Ectodermal cell (in vitro differentiated cells): ENCODE measurements at regions not wholly inside any gene's neighbourhood (a gene's known extent, or its start where the extent isn't known, plus 50 kb on each side); places are given as distances from the start of the nearest gene placed in this dataset.

Experiments
- H3K27ac ChIP-seq: 2 replicates; pipeline ENCODE4 v1.7.0; 2013; ENCODE audit warnings: mild to moderate bottlenecking, low read depth, low read length; ENCODE audit not compliant: insufficient read depth, poor library complexity, severe bottlenecking
- H3K27me3 ChIP-seq: 2 replicates; pipeline ENCODE4 v1.7.0; 2013; ENCODE audit warnings: mild to moderate bottlenecking, low read length; ENCODE audit not compliant: insufficient read depth, control insufficient read depth, poor library complexity, severe bottlenecking
- H3K36me3 ChIP-seq: one replicate; pipeline ENCODE4 v1.7.0; 2013; ENCODE audit warnings: low read length; ENCODE audit not compliant: control insufficient read depth, insufficient read depth
- H3K4me1 ChIP-seq: one replicate; pipeline ENCODE4 v1.7.0; 2013; ENCODE audit warnings: low read length; ENCODE audit not compliant: control insufficient read depth, insufficient read depth
- H3K4me3 ChIP-seq: 2 replicates; pipeline ENCODE4 v1.7.0; 2013; ENCODE audit warnings: low read depth, low read length, control low read depth; ENCODE audit not compliant: insufficient read depth
- H3K9me3 ChIP-seq: 2 replicates; pipeline ENCODE4 v1.7.0; 2013; ENCODE audit warnings: mild to moderate bottlenecking, low read length, moderate library complexity; ENCODE audit not compliant: control insufficient read depth
- WGBS, 2 experiments: methylation state at CpG; one replicate each; pipeline ENCODE4 v1.1.7; 2013; ENCODE audit warnings: missing lambda C conversion rate in 2 of 2; 5-methylcytosine and 5-hydroxymethylcytosine counted together

DNA sequence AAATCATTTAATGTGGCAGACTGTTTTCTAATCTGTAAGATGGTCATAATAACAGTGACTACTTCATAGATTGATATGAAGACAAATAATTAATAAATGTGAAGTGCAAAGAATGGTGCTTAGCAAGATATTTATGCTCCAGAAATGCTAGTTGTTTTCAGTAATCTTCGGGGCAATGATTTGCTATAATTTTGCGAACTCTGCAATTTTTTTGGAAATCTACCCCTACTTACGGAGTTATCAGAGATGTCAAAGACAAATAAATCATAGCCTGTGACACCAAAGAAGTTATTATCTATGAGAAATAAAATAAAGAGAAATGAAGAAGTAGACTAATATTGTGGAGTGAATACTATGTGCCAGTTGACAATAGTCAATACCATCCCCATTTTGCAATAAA is 634.1 kb upstream of the LRRC4C start:
- Histone ChIP-seq H3K4me3 (no peak overlapping the region), H3K36me3 (no peaks in the 10 kb centered on the region), H3K4me1 (no peaks in the 10 kb centered on the region), H3K9me3 (no peaks in the 10 kb centered on the region), H3K27me3 (no peaks in the 10 kb centered on the region), H3K27ac (no peak overlapping the region)
- 87% methylated on average over 3 of the region's 3 CpGs for WGBS, 2 experiments

- H3K36me3 ChIP-seq: no peaks in the 10 kb centered on the region
- H3K27me3 ChIP-seq: no peaks in the 10 kb centered on the region
- no peak overlapping the region for H3K4me3 ChIP-seq
- no peak overlapping the region for H3K27ac ChIP-seq
- H3K4me1 ChIP-seq: no peaks in the 10 kb centered on the region
- 71% methylated on average over 1 of the region's 1 CpG; no CpG with 5 or more reads in 1 of the 2 experiments for WGBS, 2 experiments
- H3K9me3 ChIP-seq: no peaks in the 10 kb centered on the region
Measured at GRCh38 chr11:42098075-42098474, 638.6 kb upstream of the LRRC4C start.

DNA sequence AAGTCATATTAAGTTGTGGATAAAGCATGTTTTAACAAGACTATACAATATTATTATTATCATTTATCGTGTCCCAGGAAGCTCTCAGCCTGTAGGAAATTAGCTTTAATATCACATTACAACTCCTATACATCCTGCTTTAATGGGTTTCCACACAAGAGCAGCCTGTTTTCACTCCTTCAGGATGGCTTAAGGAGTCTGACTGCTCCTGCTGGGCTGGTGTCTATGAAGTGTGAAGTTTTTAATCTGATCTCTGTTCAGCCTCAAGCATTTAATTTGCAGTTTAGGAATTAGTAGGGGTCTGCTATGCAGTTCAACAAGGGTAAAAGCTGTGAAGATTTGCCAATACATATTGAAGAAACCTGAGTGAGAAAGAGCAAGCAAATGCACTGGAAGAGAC is 653.4 kb upstream of the LRRC4C start:
- H3K9me3 ChIP-seq: no peaks in the 10 kb centered on the region
- H3K27me3 ChIP-seq: no peaks in the 10 kb centered on the region
- H3K4me1 ChIP-seq: no peaks in the 10 kb centered on the region
- H3K27ac ChIP-seq: no peak overlapping the region
- no peak overlapping the region for H3K4me3 ChIP-seq
- H3K36me3 ChIP-seq: no peaks in the 10 kb centered on the region
- 82 to 83% methylated on average over 1 of the region's 1 CpG for WGBS, 2 experiments

GRCh38 chr11:42114927-42115326 is 655.5 kb upstream of the LRRC4C start:
- no peaks in the 10 kb centered on the region for H3K27me3 ChIP-seq
- H3K9me3 ChIP-seq: no peaks in the 10 kb centered on the region
- H3K36me3 ChIP-seq: no peaks in the 10 kb centered on the region
- WGBS, 2 experiments: 77% methylated on average over 1 of the region's 1 CpG; no CpG with 5 or more reads in 1 of the 2 experiments
- H3K27ac ChIP-seq: no peak overlapping the region
- H3K4me3 ChIP-seq: no peak overlapping the region
- H3K4me1 ChIP-seq: no peaks in the 10 kb centered on the region

- 100% methylated on average over 1 of the region's 1 CpG; no CpG with 5 or more reads in 1 of the 2 experiments for WGBS, 2 experiments
- no peaks in the 10 kb centered on the region for H3K27me3 ChIP-seq
- no peaks in the 10 kb centered on the region for H3K4me1 ChIP-seq
- H3K9me3 ChIP-seq: no peaks in the 10 kb centered on the region
- no peak overlapping the region for H3K4me3 ChIP-seq
- no peaks in the 10 kb centered on the region for H3K36me3 ChIP-seq
- no peak overlapping the region for H3K27ac ChIP-seq
Measured at GRCh38 chr11:42138454-42138853, 679.0 kb upstream of the LRRC4C start.

DNA sequence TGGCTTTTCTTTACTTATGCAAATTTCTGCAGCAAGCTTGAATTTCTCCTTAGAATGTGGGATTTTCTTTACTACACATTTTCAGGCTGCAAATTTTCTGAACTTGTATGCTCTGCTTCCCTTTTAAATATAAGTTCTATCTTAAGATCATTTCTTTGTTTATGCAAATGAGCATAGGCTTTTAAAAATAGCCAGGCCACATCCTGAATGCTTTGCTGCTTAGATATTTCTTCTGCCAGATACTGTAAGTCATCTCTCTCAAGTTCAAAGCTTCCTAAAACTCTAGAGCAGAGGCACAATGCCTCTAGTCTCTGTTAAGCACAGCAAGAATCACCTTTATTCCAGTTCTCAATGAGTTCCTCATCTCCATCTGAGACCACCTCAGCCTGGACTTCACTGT is 685.9 kb upstream of the LRRC4C start:
- Histone ChIP-seq H3K9me3 (no peaks in the 10 kb centered on the region), H3K4me1 (no peaks in the 10 kb centered on the region), H3K27me3 (no peaks in the 10 kb centered on the region), H3K27ac (no peak overlapping the region), H3K4me3 (no peak overlapping the region), H3K36me3 (no peaks in the 10 kb centered on the region)

DNA sequence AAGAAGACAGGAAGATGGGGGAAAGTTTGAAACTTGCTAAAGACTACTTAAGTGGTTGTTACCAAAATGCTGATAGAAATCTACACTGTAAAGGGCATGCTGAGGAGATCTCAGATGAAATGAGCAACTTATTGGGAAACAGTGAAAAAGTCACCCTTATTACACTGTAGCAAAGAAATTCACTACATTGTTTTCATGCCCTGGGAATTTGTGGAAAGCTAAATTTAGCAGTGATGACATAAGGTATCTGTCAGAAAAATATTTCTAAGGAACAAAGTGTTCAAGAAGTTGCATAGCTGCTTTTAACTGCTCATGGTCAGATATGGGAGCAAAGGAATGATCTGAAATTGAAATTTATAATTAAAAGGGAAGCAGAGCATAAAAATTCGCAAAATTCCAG is 702.4 kb upstream of the LRRC4C start:
- Histone ChIP-seq H3K4me3 (no peak overlapping the region), H3K9me3 (no peaks in the 10 kb centered on the region), H3K27ac (no peak overlapping the region), H3K36me3 (no peaks in the 10 kb centered on the region), H3K4me1 (no peaks in the 10 kb centered on the region), H3K27me3 (no peaks in the 10 kb centered on the region)
- WGBS, 2 experiments: 80 to 88% methylated on average over 1 of the region's 1 CpG

DNA sequence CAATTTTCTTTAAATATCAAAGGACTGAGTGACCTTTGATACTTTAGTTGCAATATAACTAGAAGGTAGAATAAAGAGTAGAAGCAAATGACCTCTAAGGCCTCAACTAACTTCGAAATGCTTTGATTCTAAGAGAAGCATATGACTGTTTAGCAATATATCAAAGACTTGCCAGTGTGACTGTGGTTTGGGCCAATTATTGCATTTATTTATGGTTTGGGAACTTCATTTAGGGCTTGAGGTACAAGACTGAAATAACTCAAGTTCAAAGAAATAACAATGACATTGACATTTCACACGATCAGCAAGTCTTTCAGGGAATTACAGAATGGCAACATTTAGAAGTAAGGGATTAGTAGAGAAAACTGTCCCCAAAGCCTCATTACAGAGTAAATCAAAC is 709.7 kb upstream of the LRRC4C start:
- 94 to 96% methylated on average over 2 of the region's 2 CpGs for WGBS, 2 experiments
- H3K27ac ChIP-seq: no peak overlapping the region
- H3K36me3 ChIP-seq: no peaks in the 10 kb centered on the region
- no peaks in the 10 kb centered on the region for H3K4me1 ChIP-seq
- no peaks in the 10 kb centered on the region for H3K27me3 ChIP-seq
- H3K9me3 ChIP-seq: no peaks in the 10 kb centered on the region
- no peak overlapping the region for H3K4me3 ChIP-seq

DNA sequence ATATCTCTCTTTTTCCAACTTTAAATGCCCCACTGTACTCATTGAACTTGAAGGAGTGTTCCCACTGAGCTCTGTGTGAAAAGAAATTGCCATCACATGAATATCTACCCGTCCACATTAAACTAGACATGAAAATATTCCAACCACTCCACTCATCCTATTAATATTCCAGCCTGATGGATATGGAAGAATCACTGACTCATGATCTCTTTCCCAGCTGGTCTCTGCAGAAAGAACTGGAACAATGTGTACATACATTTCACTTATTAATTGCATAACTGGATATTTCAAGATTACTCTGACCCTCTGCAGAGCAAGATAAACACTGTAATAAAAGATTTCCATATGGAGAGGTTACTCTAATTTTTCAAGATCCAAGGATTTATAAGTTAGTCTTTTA is 711.1 kb upstream of the LRRC4C start:
- Histone ChIP-seq H3K27ac (no peak overlapping the region), H3K4me1 (no peaks in the 10 kb centered on the region), H3K4me3 (no peak overlapping the region), H3K36me3 (no peaks in the 10 kb centered on the region), H3K9me3 (no peaks in the 10 kb centered on the region), H3K27me3 (no peaks in the 10 kb centered on the region)
- 64 to 78% methylated on average over 1 of the region's 1 CpG for WGBS, 2 experiments

DNA sequence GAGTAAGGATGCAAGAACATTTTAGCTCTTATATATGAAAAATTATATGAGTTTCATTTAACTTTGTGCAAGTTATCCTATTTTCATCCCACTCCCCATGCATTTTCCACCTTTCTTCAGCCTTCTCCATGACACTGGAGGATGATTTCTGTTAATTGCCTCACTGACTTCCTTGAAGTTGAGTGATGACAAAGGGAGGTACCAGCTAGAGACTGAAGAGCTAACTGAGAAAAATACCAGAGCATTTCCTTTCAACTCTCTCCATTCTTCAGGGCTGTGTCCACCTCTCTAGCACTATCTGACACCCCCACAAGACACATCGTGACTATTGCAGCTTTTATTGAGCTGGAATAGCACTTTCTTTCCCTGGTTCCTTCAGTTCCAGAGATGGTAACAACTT is 711.6 kb upstream of the LRRC4C start:
- no peaks in the 10 kb centered on the region for H3K9me3 ChIP-seq
- no peaks in the 10 kb centered on the region for H3K27me3 ChIP-seq
- H3K27ac ChIP-seq: no peak overlapping the region
- 79 to 88% methylated on average over 1 of the region's 1 CpG for WGBS, 2 experiments
- H3K4me3 ChIP-seq: no peak overlapping the region
- H3K36me3 ChIP-seq: no peaks in the 10 kb centered on the region
- H3K4me1 ChIP-seq: no peaks in the 10 kb centered on the region

GRCh38 chr11:42172441-42172840 is 713.0 kb upstream of the LRRC4C start:
- 89 to 92% methylated on average over 3 of the region's 3 CpGs for WGBS, 2 experiments

More at GRCh38 chr11:42172441-42172840, 713.0 kb upstream of the LRRC4C start:
- Histone ChIP-seq H3K4me3 (no peak overlapping the region), H3K36me3 (no peaks in the 10 kb centered on the region), H3K27me3 (no peaks in the 10 kb centered on the region), H3K4me1 (no peaks in the 10 kb centered on the region), H3K9me3 (no peaks in the 10 kb centered on the region), H3K27ac (no peak overlapping the region)
